LNCaP clone FGC (cell line): ENCODE measurements at regions not wholly inside any gene's neighbourhood (a gene's known extent, or its start where the extent isn't known, plus 50 kb on each side); places are given as distances from the start of the nearest gene placed in this dataset.
A peak's percentile ranks its signal among the peaks of the same experiment; 100 is the strongest.

Experiments used
- DNase-seq: peaks from one replicate; pipeline ENCODE4 v3.0.0-alpha.2; 2011; ENCODE audit warnings: low read depth
- H3K4me3 ChIP-seq: 2 replicates; pipeline ENCODE4 v1.5.1; 2011; ENCODE audit warnings: mild to moderate bottlenecking, low read depth, low read length, control low read depth
- TF ChIP-seq, protein P1 (sequence below): IDR thresholded peaks from 2 replicates; pipeline ENCODE4 v1.5.1; 2012; ENCODE audit warnings: mild to moderate bottlenecking; ENCODE audit not compliant: control insufficient read depth, insufficient read depth; ENCODE audit errors: extremely low read depth

DNA sequence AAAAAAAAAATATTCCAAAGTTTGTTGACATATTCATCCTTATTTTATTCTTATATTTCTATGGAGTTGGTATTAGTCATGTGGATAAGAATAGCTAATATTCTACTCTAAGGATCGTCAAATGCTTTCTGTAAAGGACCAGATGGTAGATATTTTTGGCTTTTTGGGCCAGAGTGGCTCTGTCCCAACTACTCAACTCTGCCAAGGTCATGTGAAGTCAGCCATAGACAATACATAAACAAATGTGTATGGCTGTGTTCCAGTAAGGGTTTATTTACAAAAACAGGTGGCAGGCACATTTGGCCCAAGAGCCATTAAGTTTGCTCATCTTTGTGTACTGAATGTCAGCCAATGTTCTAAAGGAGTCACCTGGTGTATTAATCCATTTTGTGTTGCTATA lies 131.8 kb downstream of the TBX5 start:
- no peak overlapping the region for H3K4me3 ChIP-seq
- DNase-seq = peak; percentile 93
- TF ChIP-seq, protein P1, sequence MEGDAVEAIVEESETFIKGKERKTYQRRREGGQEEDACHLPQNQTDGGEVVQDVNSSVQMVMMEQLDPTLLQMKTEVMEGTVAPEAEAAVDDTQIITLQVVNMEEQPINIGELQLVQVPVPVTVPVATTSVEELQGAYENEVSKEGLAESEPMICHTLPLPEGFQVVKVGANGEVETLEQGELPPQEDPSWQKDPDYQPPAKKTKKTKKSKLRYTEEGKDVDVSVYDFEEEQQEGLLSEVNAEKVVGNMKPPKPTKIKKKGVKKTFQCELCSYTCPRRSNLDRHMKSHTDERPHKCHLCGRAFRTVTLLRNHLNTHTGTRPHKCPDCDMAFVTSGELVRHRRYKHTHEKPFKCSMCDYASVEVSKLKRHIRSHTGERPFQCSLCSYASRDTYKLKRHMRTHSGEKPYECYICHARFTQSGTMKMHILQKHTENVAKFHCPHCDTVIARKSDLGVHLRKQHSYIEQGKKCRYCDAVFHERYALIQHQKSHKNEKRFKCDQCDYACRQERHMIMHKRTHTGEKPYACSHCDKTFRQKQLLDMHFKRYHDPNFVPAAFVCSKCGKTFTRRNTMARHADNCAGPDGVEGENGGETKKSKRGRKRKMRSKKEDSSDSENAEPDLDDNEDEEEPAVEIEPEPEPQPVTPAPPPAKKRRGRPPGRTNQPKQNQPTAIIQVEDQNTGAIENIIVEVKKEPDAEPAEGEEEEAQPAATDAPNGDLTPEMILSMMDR = no peak

DNA sequence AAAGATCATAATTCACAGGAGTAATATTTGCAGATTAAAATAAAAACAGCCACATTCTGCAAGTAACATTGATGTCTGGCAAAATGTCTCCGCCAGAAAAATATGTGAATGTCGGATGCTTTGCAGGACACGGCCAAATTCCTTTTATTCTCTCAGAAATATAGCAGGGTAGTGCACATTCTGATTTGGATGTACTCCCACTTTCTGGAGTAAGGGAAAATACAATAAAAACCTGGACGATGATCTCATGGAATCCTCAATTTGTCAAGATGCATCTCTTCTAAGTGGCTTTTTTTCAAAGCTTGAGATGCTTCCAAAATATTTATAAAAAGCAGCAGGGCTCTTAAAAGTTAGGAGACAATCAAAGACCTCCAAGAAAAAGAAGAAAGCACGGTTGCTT lies 133.3 kb downstream of the TBX5 start:
- DNase-seq = no peak
- H3K4me3 ChIP-seq = no peak overlapping the region
- TF ChIP-seq, protein P1 = no peak

DNA sequence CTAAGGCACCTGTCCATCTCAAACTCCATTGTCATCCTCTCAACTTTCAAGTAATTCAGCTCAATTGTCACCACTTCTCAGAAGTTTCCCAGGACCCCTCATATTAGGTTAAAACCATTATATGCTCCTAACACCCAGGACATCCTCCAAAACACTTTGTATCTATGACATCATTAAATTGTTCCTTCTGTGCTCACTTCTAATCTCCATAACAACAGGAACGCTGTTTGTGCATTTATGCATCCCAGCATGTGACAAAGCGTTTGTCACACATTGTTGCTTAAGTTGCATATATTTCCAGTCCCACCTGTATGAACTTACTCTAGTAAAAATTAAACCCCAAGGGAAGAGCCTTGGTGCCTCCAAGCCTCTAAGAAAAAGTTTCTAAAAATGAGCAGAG lies 133.9 kb downstream of the TBX5 start:
- TF ChIP-seq, protein P1 = no peak
- DNase-seq = no peak
- no peak overlapping the region for H3K4me3 ChIP-seq

DNA sequence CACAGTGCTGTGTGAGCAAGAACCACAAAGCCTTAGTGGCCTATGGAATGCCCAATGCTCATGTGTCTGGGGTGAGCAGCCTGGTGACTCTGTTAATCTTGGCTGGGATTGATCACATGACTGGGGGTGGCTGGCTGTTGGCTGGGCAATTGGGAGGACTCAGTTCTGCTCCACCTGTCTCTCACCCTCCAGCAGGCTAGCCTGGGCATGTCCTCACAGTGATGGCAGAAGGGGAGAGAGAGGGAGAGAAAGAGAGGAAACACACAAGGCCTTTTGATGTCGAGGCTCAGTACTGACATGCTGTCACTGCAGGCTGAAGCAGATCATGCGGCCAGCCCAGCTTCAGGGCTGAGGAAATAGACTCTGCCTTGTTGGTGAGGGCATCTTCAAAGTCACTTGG lies 136.8 kb downstream of the TBX5 start:
- TF ChIP-seq, protein P1 = no peak
- H3K4me3 ChIP-seq = no peak overlapping the region
- no peak for DNase-seq

DNA sequence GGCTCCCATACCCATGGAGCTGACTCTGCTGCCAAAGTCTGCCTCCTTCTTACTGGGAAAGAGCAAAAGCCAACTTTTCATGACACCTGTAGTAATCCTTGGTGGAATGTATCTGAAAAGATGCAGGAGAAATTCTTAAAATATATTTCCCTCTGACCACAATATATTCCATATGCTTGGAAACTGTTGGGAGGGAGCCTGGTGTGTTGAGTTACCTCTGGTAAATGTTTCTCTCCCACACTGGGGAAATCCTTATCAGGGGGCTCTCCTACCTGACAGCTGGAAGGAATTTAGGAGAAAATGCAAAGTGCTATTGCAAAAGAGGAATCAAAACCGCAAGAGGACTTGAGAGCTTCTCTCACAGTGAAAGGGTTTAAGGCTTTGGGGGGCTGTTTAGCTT lies 139.4 kb downstream of the TBX5 start:
- no peak for DNase-seq
- H3K4me3 ChIP-seq = no peak overlapping the region
- TF ChIP-seq, protein P1 = no peak

DNA sequence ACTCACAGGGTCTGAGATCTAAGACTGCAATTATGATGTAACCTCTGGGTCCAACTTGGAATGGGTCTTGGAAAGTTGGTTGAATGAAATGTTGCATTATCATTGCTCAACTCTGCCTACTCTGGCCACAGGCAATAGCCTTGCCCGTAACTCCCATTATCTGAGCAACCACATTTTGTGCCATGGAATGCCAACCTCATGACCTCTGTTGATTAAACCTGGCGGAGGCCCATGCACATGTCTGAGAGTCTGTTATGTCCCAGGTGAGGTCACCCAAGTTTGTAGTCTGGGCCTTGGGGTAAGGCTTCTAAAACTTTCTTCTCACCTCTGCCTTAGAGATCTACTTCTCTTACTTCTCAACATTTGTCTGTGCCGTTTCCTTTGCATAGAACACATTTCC lies 140.9 kb downstream of the TBX5 start:
- TF ChIP-seq, protein P1 = no peak
- no peak overlapping the region for H3K4me3 ChIP-seq
- DNase-seq = no peak

DNA sequence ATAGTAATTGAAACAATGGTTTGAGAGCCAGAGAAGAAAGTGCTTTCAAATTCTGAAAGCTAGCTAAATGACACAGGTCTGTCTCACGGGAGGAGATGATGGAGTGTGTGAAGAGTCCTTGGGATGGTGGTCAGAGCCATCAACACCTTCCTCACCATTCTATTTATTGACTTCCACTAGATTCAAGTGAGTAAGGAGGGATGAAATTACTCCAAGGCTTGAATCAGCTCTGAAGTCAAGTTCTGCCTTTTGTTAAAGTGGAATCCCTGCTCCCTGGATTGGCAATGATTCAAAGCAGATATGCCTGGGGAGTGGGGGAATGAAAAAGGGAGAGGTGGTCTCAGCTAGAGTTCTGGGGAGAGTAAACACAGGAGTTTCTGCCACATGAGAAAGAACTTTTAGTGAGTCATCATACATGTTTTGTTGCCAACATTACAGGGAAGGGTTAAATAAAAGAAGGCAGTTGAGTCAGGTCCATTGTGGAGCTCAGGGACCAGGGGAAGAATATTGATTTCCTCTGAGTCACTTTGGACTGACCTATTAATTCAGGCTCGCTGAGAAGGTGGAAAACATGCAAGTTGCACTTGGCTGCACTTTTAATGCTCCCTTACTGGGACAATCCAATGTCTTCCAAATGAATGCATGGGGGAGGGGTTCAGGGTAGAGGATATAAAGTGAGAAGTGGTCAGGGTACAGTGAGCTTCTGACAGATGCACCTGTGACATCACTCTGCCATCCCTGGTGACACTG lies 142.7 kb downstream of the TBX5 start:
- no peak for DNase-seq
- no peak overlapping the region for H3K4me3 ChIP-seq
- TF ChIP-seq, protein P1 = no peak
